ENCODE measurements at regions not wholly inside any gene's neighbourhood (a gene's known extent, or its start where the extent isn't known, plus 50 kb on each side); places are given as distances from the start of the nearest gene placed in this dataset.

- no peak overlapping the region for H3K4me3 Mint-ChIP-seq
- no peak overlapping the region for H3K27ac Mint-ChIP-seq
- peaks cover 75% of the 10 kb centered on the region for H3K27me3 Mint-ChIP-seq (ENCODE audit: low read depth)
- peaks cover 5% of the 10 kb centered on the region for H3K36me3 Mint-ChIP-seq (ENCODE audit: low read depth)
- H3K4me1 Mint-ChIP-seq, result peaks cover 18% of the 10 kb centered on the region
- no peak for TF ChIP-seq CTCF (IDR thresholded peaks at IDR 0.05; ENCODE audit: unreplicated experiment in 3 of 3)
- H3K9me3 Mint-ChIP-seq, result peaks cover 16% of the 10 kb centered on the region
Measured at GRCh38 chr20:57073402-57073801, 193.0 kb downstream of the BMP7 start.

GRCh38 chr20:57074386-57074785, 192.1 kb downstream of the BMP7 start:
- Mint-ChIP-seq H3K36me3 (ENCODE audit: low read depth) (peaks cover 5% of the 10 kb centered on the region), H3K4me3 (no peak overlapping the region), H3K27ac (no peak overlapping the region), H3K9me3 (peaks cover 25% of the 10 kb centered on the region), H3K27me3 (ENCODE audit: low read depth) (peaks cover 70% of the 10 kb centered on the region), H3K4me1 (peaks cover 18% of the 10 kb centered on the region)
- no peak for TF ChIP-seq CTCF (IDR thresholded peaks at IDR 0.05; ENCODE audit: unreplicated experiment in 3 of 3)

- Mint-ChIP-seq H3K4me1 (peaks cover 18% of the 10 kb centered on the region), H3K27me3 (ENCODE audit: low read depth) (peaks cover 69% of the 10 kb centered on the region), H3K27ac (no peak overlapping the region), H3K9me3 (peaks cover 27% of the 10 kb centered on the region), H3K4me3 (no peak overlapping the region), H3K36me3 (ENCODE audit: low read depth) (peaks cover 5% of the 10 kb centered on the region)
- no peak for TF ChIP-seq CTCF (IDR thresholded peaks at IDR 0.05; ENCODE audit: unreplicated experiment in 3 of 3)
Measured at GRCh38 chr20:57075181-57075580, 191.3 kb downstream of the BMP7 start.

- Mint-ChIP-seq H3K9me3 (peaks cover 31% of the 10 kb centered on the region), H3K4me1 (peaks cover 18% of the 10 kb centered on the region), H3K27ac (no peak overlapping the region), H3K36me3 (ENCODE audit: low read depth) (peaks cover 5% of the 10 kb centered on the region), H3K27me3 (ENCODE audit: low read depth) (peaks cover 69% of the 10 kb centered on the region), H3K4me3 (no peak overlapping the region)
- TF ChIP-seq CTCF (IDR thresholded peaks at IDR 0.05; ENCODE audit: unreplicated experiment in 3 of 3), result no peak
Measured at GRCh38 chr20:57075603-57076002, 190.8 kb downstream of the BMP7 start.

GRCh38 chr20:57076152-57076652, 190.2 kb downstream of the BMP7 start:
- peaks cover 67% of the 10 kb centered on the region for H3K27me3 Mint-ChIP-seq (ENCODE audit: low read depth)
- H3K27ac Mint-ChIP-seq, result no peak overlapping the region
- H3K36me3 Mint-ChIP-seq (ENCODE audit: low read depth), result peaks cover 5% of the 10 kb centered on the region
- H3K4me1 Mint-ChIP-seq, result peaks cover 14% of the 10 kb centered on the region
- TF ChIP-seq CTCF (IDR thresholded peaks at IDR 0.05; ENCODE audit: unreplicated experiment in 3 of 3), result no peak
- H3K9me3 Mint-ChIP-seq, result peaks cover 31% of the 10 kb centered on the region
- no peak overlapping the region for H3K4me3 Mint-ChIP-seq

GRCh38 chr20:57076951-57077350, 189.5 kb downstream of the BMP7 start:
- Mint-ChIP-seq H3K9me3 (peaks cover 31% of the 10 kb centered on the region), H3K27ac (no peak overlapping the region), H3K27me3 (ENCODE audit: low read depth) (peaks cover 67% of the 10 kb centered on the region), H3K36me3 (ENCODE audit: low read depth) (peaks cover 5% of the 10 kb centered on the region), H3K4me1 (peaks cover 7% of the 10 kb centered on the region), H3K4me3 (no peak overlapping the region)
- no peak for TF ChIP-seq CTCF (IDR thresholded peaks at IDR 0.05; ENCODE audit: unreplicated experiment in 3 of 3)

All from nephron (organoid).